SJCRH30 (cell line): ENCODE measurements at regions not wholly inside any gene's neighbourhood (a gene's known extent, or its start where the extent isn't known, plus 50 kb on each side); places are given as distances from the start of the nearest gene placed in this dataset.
"Not testable (repeated sequence)": the region's sequence is repeated elsewhere in the genome, so short reads cannot be mapped to it uniquely, and the experiment has no call there.

Experiments
- DNase-seq, 2 experiments: peaks; one replicate each; pipeline ENCODE4 v3.0.0-alpha.2; 2015 to 2020
- H3K27ac ChIP-seq: fragments of 250-450 bp; sonication (Bioruptor Pico); 2 replicates; pipeline ENCODE4 v1.5.1; 2020; ENCODE audit warnings: mild to moderate bottlenecking, moderate library complexity
- H3K27me3 ChIP-seq: fragments of 250-450 bp; sonication (Bioruptor Pico); 2 replicates; pipeline ENCODE4 v1.5.1; 2020; ENCODE audit warnings: mild to moderate bottlenecking, moderate library complexity
- H3K36me3 ChIP-seq: fragments of 250-450 bp; sonication (Bioruptor Pico); 2 replicates; pipeline ENCODE4 v1.5.1; 2020; ENCODE audit warnings: mild to moderate bottlenecking, moderate library complexity
- H3K4me1 ChIP-seq: fragments of 250-450 bp; sonication (Bioruptor Pico); 2 replicates; pipeline ENCODE4 v1.5.1; 2020; ENCODE audit warnings: mild to moderate bottlenecking, moderate library complexity
- H3K4me3 ChIP-seq: fragments of 250-450 bp; sonication (Bioruptor Pico); 2 replicates; pipeline ENCODE4 v1.5.1; 2020; ENCODE audit warnings: mild to moderate bottlenecking, moderate library complexity
- H3K9me3 ChIP-seq: fragments of 250-450 bp; sonication (Bioruptor Pico); replicated peaks from 2 replicates; pipeline ENCODE4 v1.5.1; 2020; ENCODE audit warnings: mild to moderate bottlenecking, moderate library complexity

DNA sequence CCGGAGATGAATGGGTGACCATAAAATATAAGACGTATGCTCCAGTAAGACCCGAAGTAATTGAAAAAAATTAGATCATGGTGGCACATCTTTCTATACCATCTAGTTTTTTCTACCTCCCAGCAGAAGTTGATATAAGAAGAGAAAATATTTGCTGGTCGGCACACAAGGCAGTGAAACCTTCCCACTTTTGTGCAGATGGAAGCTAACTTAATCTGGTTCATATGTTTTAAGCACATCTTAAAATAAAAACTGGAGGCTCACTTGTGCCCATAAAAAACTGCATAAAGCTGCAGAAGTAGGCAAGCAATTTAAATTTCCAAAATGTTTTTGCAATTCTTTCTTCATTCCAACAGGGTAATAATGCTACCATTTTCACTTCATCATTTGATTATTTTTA, 449.2 kb downstream of the CNTN3 start:
- H3K27me3 ChIP-seq, result no peaks in the 10 kb centered on the region
- no peak overlapping the region for H3K4me3 ChIP-seq
- H3K27ac ChIP-seq, result no peak overlapping the region
- no peak for DNase-seq
- H3K9me3 ChIP-seq, result no peaks in the 10 kb centered on the region
- no peaks in the 10 kb centered on the region for H3K36me3 ChIP-seq
- H3K4me1 ChIP-seq, result no peaks in the 10 kb centered on the region

DNA sequence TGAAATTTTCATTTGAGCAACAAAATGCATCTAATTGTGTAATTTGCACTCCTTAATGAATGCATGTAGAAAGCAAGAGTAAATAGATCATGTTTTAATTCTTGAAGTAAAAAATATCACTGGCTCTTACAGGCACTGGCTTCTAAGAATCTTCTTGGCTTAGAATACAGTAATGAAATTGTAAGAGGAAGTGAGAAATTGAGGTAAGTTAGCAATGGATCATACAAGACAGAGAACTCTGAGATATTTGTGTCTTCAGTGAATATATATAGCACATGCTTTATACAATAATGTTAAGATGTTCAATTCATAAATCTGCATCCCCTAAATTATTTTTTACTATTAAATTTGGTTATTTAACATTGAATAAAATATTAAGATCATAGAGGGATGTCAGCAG, 465.0 kb downstream of the CNTN3 start:
- H3K4me1 ChIP-seq, result no peaks in the 10 kb centered on the region
- H3K27ac ChIP-seq, result no peak overlapping the region
- no peaks in the 10 kb centered on the region for H3K27me3 ChIP-seq
- DNase-seq, result no peak
- H3K36me3 ChIP-seq, result no peaks in the 10 kb centered on the region
- H3K4me3 ChIP-seq, result no peak overlapping the region
- H3K9me3 ChIP-seq, result no peaks in the 10 kb centered on the region

DNA sequence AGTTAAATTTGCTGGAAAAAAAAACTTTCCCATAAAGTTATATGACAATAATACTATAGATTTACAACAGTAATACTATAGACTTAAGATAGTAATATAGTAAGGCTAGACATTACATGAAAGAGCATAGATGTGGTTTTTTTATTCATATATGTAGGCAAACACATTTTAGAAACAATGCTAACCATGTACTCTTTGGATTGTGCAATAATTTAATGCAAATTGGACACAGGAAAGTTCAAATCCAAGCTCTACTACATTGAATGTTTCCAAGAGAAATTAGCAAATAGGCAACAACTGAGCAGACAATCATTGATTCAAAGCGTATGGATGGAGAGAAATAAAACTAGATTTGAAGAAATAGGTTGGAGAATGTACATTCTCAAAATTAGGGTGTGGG, 469.2 kb downstream of the CNTN3 start:
- Histone ChIP-seq H3K9me3 (no peaks in the 10 kb centered on the region), H3K27me3 (no peaks in the 10 kb centered on the region), H3K27ac (no peak overlapping the region), H3K4me3 (no peak overlapping the region), H3K4me1 (no peaks in the 10 kb centered on the region), H3K36me3 (no peaks in the 10 kb centered on the region)
- no peak for DNase-seq

DNA sequence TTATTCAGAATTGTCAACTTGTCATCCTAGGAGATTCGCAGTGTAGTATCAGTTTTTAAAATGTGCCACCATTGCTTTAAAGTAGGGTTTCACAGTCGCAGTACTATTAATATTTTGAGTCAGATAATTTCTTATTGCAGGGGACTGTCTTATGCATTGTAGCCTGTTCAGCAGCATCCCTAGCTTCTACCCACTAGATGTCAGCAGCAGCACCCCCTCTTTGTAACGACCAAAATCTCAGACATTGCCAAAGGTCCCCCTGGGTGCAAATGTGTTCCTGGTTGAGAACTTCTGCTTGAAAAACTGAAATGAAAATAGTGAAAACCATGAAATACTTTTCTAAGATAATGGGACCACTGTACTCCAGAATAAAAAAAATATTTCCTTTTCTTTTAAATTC, 474.8 kb downstream of the CNTN3 start:
- no peak for DNase-seq
- H3K36me3 ChIP-seq, result no peaks in the 10 kb centered on the region
- no peaks in the 10 kb centered on the region for H3K9me3 ChIP-seq
- no peaks in the 10 kb centered on the region for H3K27me3 ChIP-seq
- H3K27ac ChIP-seq, result no peak overlapping the region
- H3K4me3 ChIP-seq, result no peak overlapping the region
- H3K4me1 ChIP-seq, result no peaks in the 10 kb centered on the region

DNA sequence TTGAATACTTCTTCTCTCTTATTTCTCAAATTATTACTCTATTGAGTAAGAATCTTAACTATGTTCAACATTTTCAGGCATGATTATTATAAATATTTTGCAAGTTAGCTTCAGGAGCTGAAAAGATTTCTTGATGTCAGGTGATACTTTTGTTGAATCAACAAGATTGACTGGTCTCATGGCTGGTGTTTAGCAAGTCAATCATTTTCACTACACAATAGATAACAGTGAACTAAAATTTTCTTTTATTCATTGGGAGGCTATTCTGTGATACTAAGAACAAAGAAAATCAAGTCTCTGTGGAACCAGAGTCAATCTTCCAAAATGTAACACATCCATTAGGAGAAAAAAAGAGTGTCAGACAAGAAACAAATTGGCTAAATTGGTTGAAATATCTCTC, 476.7 kb downstream of the CNTN3 start:
- no peaks in the 10 kb centered on the region for H3K4me1 ChIP-seq
- no peaks in the 10 kb centered on the region for H3K27me3 ChIP-seq
- H3K4me3 ChIP-seq, result no peak overlapping the region
- no peaks in the 10 kb centered on the region for H3K36me3 ChIP-seq
- H3K27ac ChIP-seq, result no peak overlapping the region
- no peak for DNase-seq
- H3K9me3 ChIP-seq, result no peaks in the 10 kb centered on the region

DNA sequence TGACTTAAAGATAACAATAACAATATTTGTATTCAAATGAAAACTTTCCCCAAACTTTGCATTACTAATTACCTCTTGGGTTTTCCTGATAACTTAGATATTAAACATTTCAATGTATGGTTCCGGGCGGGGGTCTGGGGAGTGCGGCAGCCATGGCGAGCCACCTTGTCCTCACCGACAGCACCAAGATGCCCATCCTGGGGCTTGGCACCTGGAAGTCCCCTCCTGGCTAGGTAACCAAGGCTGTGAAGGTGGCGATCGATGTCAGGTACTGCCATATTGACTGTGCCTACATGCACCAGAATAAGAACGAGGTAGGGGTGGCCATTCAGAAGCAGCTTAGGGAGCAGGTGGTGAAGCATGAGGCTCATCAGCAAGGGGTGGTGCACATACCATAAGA, 478.7 kb downstream of the CNTN3 start:
- Histone ChIP-seq H3K4me1 (no peaks in the 10 kb centered on the region), H3K9me3 (no peaks in the 10 kb centered on the region), H3K4me3 (no peak overlapping the region), H3K27ac (no peak overlapping the region), H3K36me3 (no peaks in the 10 kb centered on the region), H3K27me3 (no peaks in the 10 kb centered on the region)
- DNase-seq, result no peak

DNA sequence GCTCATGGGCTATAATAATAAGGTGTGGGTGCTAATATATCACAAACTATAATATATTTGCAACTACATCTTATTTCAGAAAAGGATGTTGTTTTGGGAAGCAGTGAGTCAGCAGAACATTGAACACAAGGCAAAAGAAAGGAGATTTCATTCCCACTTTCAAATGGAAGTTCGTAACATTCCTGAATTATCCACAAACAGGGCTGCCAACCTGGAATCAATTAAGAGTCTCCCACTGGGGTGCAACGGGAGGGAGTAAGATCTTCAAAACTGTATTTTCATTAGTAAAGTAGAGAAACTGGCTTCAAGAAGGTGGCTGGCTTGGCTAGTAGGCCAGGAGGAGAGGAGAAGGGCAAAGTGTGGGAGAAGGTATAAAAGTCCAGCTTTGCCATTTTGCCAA, 479.6 kb downstream of the CNTN3 start:
- no peaks in the 10 kb centered on the region for H3K4me1 ChIP-seq
- no peak for DNase-seq
- no peak overlapping the region for H3K4me3 ChIP-seq
- H3K27ac ChIP-seq, result no peak overlapping the region
- H3K36me3 ChIP-seq, result no peaks in the 10 kb centered on the region
- H3K9me3 ChIP-seq, result no peaks in the 10 kb centered on the region
- H3K27me3 ChIP-seq, result no peaks in the 10 kb centered on the region

DNA sequence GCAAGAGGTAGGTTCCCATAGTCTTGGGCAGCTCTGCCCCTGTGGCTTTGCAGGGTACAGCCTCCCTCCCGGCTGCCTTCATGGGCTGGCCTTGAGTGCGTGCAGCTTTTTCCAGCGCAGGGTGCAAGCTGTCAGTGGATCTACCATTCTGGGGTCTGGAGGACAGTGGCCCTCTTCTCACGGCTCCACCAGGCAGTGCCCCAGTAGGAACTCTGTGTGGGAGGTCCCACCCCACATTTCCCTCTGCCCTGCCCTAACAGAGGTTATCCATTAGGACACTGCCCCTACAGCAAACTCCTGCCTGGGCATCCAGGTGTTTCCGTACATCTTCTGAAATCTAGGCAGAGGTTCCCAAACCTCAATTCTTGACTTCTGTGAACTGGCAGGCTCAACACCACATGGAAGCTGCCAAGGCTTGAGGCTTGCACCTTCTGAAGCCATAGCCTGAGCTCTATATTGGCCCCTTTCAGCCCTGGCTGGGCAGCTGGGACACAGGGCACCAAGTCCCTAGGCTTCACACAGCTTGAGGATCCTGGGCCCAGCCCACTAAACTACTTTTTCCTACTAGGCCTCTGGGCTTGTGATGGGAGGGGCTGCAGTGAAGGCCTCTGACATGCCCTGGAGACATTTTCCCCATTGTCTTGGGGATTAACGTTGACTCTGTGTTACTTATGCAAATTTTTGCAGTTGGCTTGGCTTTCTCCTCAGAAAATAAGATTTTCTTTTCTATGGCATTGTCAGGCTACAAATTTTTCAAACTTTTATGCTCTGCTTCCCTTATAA, 482.7 kb downstream of the CNTN3 start:
- not testable (repeated sequence) for DNase-seq, H3K36me3 ChIP-seq, H3K27me3 ChIP-seq

DNA sequence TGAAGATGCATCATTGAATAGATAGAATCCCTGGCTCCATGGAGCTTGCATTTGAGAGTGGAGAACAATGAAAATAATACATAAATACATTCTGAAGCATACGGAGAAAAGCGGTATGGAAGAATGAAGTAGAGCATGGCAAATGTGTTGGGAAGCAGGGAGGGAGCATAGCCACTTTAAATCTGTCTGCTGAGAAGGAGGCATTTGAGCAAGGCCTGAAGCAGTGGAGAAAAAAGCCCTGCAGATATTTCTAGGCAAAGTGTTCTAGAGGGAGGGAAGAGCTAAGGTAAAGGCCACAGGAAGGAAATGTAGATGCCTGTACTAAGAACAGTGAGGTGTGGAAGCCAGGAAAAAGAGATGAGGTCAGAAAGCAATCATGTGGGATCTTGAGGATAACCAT, 484.8 kb downstream of the CNTN3 start:
- no peaks in the 10 kb centered on the region for H3K4me1 ChIP-seq
- H3K27ac ChIP-seq, result no peak overlapping the region

More for the DNA sequence above, 482.7 kb downstream of the CNTN3 start:
- not testable (repeated sequence) for H3K9me3 ChIP-seq, H3K27ac ChIP-seq, H3K4me3 ChIP-seq, H3K4me1 ChIP-seq

DNA sequence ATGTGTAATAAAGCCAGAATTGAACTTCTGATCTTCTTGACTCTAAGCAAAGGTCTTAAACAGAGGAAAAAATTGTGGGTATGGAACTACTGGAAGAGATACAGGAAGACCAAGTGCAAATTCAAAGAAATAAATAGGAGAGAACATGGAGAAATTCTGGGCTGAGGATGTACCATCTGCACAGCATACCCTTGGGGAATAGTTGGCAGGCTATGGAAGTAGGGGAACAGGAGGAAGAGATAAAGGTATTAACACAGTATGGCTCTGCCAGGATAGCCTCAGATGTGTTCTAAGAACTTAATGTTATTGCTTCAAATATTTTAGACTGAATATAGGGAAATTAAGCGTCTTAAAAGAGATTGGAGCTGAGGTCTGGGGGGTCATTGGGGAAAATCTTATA, 485.4 kb downstream of the CNTN3 start:
- Histone ChIP-seq H3K27me3 (no peaks in the 10 kb centered on the region), H3K4me3 (no peak overlapping the region), H3K9me3 (no peaks in the 10 kb centered on the region), H3K27ac (no peak overlapping the region), H3K4me1 (no peaks in the 10 kb centered on the region), H3K36me3 (no peaks in the 10 kb centered on the region)
- DNase-seq, result no peak

More for the DNA sequence above, 484.8 kb downstream of the CNTN3 start:
- Histone ChIP-seq H3K36me3 (no peaks in the 10 kb centered on the region), H3K27me3 (no peaks in the 10 kb centered on the region), H3K4me3 (no peak overlapping the region), H3K9me3 (no peaks in the 10 kb centered on the region)
- no peak for DNase-seq

DNA sequence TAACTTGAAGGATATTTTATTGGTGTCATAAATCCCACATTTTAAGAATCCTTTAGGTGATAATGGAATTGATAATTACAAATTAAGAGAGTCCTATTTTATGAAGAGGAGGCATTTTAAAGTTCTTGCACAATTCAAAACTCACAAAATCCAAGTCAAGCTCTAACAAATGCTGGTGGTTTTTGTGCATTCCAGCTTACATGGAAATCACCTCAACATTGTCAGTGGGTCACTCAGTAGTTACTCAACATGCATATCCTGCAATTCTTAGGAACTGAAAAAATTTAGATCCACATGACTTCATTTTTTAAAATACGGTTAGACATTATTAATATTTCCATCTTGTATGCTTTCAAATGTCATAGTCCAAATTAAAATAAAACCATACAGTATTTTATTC, 487.2 kb downstream of the CNTN3 start:
- Histone ChIP-seq H3K27me3 (no peaks in the 10 kb centered on the region), H3K36me3 (no peaks in the 10 kb centered on the region), H3K27ac (no peak overlapping the region), H3K9me3 (no peaks in the 10 kb centered on the region), H3K4me1 (no peaks in the 10 kb centered on the region), H3K4me3 (no peak overlapping the region)
- no peak for DNase-seq

DNA sequence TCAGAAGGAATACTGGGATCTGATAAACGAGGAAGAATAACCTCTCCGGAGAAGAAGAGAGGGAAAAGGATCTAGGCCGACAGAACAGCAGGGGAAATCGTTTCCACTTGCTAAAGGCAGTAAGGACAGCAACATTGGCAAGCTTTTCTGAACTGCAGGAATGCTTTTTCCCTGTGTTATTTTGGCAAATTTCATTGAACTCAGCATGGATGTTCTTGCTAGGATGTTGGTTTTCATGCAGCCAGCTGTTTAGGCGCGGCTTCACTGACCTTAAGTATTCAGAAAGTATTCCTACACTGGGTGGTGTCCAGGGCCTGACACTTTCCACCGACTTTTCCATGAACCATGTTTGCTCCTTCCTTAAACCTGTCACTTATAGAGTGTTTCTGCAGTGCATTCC, 489.7 kb downstream of the CNTN3 start:
- Histone ChIP-seq H3K27ac (no peak overlapping the region), H3K36me3 (no peaks in the 10 kb centered on the region), H3K27me3 (no peaks in the 10 kb centered on the region), H3K4me1 (no peaks in the 10 kb centered on the region), H3K9me3 (no peaks in the 10 kb centered on the region), H3K4me3 (no peak overlapping the region)
- DNase-seq, result no peak

DNA sequence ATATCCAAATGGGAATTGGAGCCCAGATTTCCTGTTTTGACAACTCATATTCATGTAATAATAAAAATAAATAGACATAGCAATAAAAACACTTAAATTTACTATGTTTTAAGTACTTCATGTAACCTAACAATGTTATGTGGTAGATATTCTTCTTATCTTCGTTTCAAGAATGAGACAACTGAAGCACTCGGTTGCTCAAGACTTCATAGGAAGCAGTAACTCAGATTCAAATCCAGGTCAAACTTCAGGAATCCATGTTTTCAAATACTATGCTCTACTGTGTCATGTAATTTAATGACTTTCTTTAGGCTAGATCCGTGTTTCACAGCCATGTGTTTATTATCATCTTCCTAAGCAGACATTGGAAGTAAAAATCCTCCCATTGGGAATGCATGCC, 492.2 kb downstream of the CNTN3 start:
- H3K27me3 ChIP-seq, result no peaks in the 10 kb centered on the region
- no peaks in the 10 kb centered on the region for H3K36me3 ChIP-seq
- no peak overlapping the region for H3K4me3 ChIP-seq
- no peaks in the 10 kb centered on the region for H3K9me3 ChIP-seq
- H3K4me1 ChIP-seq, result no peaks in the 10 kb centered on the region
- H3K27ac ChIP-seq, result no peak overlapping the region
- DNase-seq, result no peak

DNA sequence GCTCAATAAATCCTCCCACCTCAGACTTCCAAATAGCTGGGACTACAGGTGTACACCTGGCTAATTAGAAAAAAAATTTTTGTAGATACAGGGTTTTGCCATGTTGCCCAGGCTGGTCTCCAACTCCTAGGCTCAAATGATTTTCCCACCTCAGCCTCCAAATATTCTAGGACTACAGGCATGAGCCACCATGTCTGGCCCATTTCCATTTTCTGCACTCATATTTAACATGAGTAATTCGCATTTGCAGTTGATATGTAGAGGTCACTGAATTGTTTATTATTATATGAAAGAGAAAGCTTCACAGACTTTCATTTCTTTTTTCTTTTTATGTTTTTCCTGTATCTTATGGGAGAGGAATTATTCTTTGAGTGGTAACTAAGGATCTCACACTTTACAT, 492.7 kb downstream of the CNTN3 start:
- Histone ChIP-seq H3K27me3 (no peaks in the 10 kb centered on the region), H3K9me3 (no peaks in the 10 kb centered on the region)
- DNase-seq, result no peak

DNA sequence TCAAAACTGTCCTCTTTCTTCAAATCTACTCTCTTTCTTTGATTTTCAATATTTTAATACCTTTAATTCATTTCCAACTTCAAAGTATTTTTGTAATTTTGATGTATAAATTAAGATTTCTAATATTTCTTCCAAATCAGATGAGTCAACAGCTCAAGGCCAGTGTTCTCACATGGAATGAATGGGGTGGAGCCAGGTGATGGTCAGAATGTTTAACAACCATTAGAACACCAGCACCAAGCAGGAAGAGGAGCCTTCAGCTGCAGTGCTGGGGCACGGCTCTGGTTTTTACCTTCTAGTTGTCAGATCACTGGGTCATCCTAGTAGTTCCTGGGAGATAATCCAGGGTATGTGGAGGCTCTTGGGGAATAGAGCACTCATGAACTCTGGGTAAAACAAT, 494.5 kb upstream of the PDZRN3 start:
- Histone ChIP-seq H3K36me3 (no peaks in the 10 kb centered on the region), H3K9me3 (no peaks in the 10 kb centered on the region), H3K27ac (no peak overlapping the region), H3K4me3 (no peak overlapping the region), H3K4me1 (no peaks in the 10 kb centered on the region), H3K27me3 (no peaks in the 10 kb centered on the region)
- no peak for DNase-seq

More for the DNA sequence above, 492.7 kb downstream of the CNTN3 start:
- no peak overlapping the region for H3K4me3 ChIP-seq
- H3K4me1 ChIP-seq, result no peaks in the 10 kb centered on the region
- H3K27ac ChIP-seq, result no peak overlapping the region
- H3K36me3 ChIP-seq, result no peaks in the 10 kb centered on the region

DNA sequence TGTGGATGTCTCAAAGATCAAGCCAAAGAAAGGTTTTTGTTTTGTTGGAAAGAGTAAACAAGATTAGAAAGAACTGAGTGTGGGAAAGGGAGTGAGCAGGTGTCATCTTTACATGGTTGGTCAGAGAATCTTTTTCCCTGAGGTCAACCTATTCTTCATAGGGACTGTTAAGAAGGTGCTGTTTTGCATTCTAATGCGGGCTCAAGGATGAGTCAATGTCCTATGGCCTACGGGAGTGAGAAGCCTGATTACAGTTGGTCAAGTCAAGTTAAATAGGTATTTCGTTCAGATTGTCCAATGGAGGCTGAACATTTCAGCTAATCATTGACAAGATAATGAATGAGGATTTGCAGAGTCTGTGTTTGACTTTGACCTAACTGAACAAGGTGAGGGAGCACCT, 491.2 kb upstream of the PDZRN3 start:
- Histone ChIP-seq H3K27me3 (no peaks in the 10 kb centered on the region), H3K9me3 (no peaks in the 10 kb centered on the region), H3K4me1 (no peaks in the 10 kb centered on the region), H3K27ac (no peak overlapping the region), H3K4me3 (no peak overlapping the region), H3K36me3 (no peaks in the 10 kb centered on the region)
- DNase-seq, result no peak
